Left forelimb (tissue), 1 donor: ENCODE measurements at regions not wholly inside any gene's neighbourhood (a gene's known extent, or its start where the extent isn't known, plus 50 kb on each side); places are given as distances from the start of the nearest gene placed in this dataset.

ENCODE experiments used
- DNase-seq: peaks from one replicate; pipeline ENCODE4 v3.0.0-alpha.2; 2018; ENCODE audit warnings: low spot score

- DNase-seq: no peak
These were observed 70.8 kb upstream of the GNAZ start for GRCh38 chr22:22999523-22999922.

- no peak for DNase-seq
These were observed 69.5 kb upstream of the GNAZ start for GRCh38 chr22:23000657-23001347.

GRCh38 chr22:23001463-23001862, 68.9 kb upstream of the GNAZ start:
- no peak for DNase-seq

GRCh38 chr22:23002612-23003180, 67.6 kb upstream of the GNAZ start:
- DNase-seq: no peak

- DNase-seq: no peak
These were observed 62.5 kb upstream of the GNAZ start for GRCh38 chr22:23007823-23008222.

GRCh38 chr22:23008896-23009295, 61.4 kb upstream of the GNAZ start:
- no peak for DNase-seq
